ENCODE measurements at regions not wholly inside any gene's neighbourhood (a gene's known extent, or its start where the extent isn't known, plus 50 kb on each side); places are given as distances from the start of the nearest gene placed in this dataset.
A peak's percentile ranks its signal among the peaks of the same experiment; 100 is the strongest.

- no peak for DNase-seq (ENCODE audit: low read depth in 2 of 2)
Observed at GRCh38 chr20:60837173-60837770, 414.8 kb upstream of the CDH4 start.

DNA sequence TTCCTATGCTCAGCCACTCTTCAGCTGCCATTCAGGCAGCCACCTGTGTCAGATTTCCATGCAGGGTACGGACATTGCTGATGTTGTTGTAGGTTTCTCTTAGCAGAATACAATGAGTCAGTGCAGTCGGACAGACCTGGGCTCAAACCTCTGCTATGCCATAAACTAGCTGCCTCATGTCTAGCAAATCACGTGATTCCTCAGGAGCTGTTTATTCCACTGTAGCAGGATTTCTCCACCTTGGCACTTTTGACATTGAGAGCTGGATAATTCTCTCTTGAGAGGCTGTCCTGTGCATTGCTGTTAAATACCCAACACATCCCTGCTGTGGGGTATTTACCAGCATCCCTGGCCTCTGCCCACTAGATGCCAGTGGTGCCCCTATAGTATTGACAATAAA lies 413.8 kb upstream of the CDH4 start:
- no peak for DNase-seq (ENCODE audit: low read depth in 2 of 2)

- no peak for DNase-seq (ENCODE audit: low read depth in 2 of 2)
Observed at GRCh38 chr20:60840971-60841370, 411.1 kb upstream of the CDH4 start.

DNA sequence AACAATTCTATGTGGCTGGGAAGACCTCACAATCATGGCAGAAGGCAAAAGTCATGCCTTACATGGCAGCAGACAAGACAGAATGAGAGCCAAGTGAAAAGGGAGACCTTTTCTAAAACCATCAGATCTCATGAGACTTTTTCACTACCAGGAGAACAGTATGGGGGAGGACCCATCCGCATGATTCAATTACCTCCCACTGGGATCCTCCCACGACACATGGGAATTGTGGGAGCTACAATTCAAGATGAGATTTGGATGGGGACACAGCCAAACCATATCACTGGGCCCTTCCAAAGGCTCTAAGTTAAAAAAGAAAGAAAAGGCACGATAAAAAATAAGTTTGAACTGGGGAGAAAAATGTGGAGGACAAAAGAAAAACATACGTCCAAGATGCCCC lies 406.9 kb upstream of the CDH4 start:
- DNase-seq (ENCODE audit: low read depth in 2 of 2), result no peak

DNA sequence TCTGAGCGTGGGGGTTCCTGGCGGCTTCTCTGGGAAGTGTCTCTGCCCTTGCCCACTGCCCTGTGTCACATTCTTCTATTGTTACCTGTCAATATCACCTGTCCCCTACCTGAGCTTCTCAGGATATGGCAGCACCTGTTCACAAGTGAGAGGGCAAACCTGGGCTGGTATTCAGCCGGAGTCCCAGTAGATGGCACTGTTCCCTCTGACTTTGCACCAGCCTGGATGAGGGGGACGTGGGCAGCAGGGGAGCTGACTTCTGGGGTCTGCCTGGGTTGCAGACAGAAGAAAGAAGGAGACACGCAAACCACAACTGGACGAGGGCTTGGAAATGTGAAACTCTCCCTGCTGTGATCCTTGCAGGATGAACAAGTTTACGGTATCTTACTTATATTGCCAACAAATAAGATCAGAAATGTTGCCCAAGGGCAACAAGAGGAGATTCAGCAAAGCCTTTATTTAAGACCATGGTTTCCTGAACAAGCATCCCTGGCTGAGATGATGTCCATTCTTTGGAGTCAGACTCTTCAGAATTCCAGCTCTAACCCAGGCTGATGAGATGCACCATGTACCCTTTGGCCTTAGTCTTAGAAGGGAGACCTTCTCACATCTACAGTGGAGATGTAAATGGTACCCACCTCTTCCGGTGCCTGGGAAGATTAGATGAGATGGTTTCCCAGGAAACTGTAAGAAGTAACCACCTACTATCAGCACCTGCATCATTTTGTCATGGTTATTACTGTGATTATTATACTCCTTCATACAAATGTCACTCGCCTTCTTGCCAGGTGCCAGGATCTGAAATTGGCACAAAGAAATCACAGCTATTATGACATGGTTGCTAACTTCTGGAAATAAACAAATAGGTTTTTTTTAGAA lies 400.0 kb upstream of the CDH4 start:
- no peak for DNase-seq (ENCODE audit: low read depth in 2 of 2)

- peak; percentile 48 to 55 for DNase-seq (ENCODE audit: low read depth in 2 of 2)
Observed at GRCh38 chr20:60857708-60858107, 394.4 kb upstream of the CDH4 start.

DNA sequence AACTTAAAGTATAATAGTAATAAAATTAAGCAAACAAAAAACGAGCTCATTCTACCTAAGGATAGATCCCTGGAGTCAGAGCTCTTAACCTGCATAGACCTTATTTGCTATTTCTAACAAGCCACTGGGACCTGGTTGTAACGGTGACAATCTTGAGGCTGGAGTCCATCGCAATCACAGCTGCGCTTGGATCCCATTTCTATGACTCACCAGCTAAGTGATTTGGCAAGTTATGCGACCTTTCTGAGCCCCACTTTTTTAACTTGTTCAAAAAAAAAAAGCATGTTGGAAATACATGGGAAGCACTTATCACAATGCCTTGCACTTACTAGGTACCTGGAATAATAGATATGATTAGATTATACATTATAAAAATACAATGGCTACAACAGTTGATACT lies 389.5 kb upstream of the CDH4 start:
- DNase-seq (ENCODE audit: low read depth in 2 of 2), result no peak

GRCh38 chr20:60863548-60863947 lies 388.5 kb upstream of the CDH4 start:
- DNase-seq (ENCODE audit: low read depth in 2 of 2), result no peak

- DNase-seq (ENCODE audit: low read depth in 2 of 2), result no peak
Observed at GRCh38 chr20:60867589-60867988, 384.5 kb upstream of the CDH4 start.

- DNase-seq (ENCODE audit: low read depth in 2 of 2), result no peak
Observed at GRCh38 chr20:60868316-60868891, 383.7 kb upstream of the CDH4 start.

GRCh38 chr20:60869087-60869486 lies 383.0 kb upstream of the CDH4 start:
- DNase-seq (ENCODE audit: low read depth in 2 of 2), result no peak

GRCh38 chr20:60869625-60870024 lies 382.4 kb upstream of the CDH4 start:
- DNase-seq (ENCODE audit: low read depth in 2 of 2), result no peak

DNA sequence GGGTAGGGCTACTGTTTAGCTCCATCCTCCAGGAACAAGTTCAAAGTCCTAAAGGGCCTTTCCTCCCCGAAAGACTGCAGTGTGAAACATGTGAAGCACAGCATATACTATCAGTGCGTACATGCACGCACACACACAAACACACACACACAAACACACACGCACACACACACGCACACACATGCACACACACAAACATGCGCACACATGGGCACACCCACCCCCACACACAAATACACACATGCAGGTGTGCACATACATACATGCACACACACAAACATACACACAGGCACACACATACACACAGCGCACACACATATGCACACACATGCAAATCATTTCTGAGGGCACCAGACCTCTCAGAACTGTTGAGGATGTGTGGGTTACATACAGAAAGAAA lies 382.0 kb upstream of the CDH4 start:
- DNase-seq (ENCODE audit: low read depth in 2 of 2), result no peak

DNA sequence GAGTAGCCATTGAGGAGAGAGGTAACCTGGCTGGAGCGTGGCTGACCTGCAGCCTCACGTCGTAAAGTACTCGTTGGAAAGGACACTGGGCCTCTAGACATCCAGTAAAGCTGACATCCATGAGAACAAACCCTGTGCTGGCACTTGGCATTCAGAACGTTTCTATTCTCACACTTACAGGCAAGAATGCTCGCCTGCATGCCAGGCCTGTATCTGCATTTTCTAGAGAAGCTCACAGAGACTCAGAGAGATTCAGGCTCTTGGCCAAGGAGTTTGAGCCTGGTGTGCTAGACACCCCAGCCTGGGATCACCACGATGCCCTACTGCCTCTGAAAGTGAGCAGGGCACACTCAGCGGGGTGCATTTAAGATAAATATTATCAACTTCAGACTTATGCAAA lies 379.8 kb upstream of the CDH4 start:
- no peak for DNase-seq (ENCODE audit: low read depth in 2 of 2)

GRCh38 chr20:60877071-60877857 lies 374.8 kb upstream of the CDH4 start:
- DNase-seq (ENCODE audit: low read depth in 2 of 2), result no peak

GRCh38 chr20:60882836-60883235 lies 369.2 kb upstream of the CDH4 start:
- no peak for DNase-seq (ENCODE audit: low read depth in 2 of 2)

GRCh38 chr20:60883496-60883895 lies 368.6 kb upstream of the CDH4 start:
- DNase-seq (ENCODE audit: low read depth in 2 of 2), result no peak

DNA sequence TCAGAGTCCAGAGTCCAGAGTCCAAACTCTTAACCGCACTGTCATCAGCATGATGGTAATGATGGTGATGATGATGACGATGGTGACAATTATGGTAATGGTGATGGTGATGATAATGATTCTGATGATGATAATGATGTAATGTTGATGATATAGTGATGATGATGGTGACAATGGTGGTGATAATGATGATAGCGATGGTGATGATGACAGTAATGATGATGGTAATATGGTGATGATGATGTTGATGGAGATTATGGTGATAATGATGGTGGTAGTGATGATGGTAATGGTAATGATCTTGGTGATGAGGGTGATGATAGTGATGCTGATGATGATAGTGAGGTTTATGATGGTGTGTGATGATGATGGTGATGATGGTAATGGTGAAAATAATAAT lies 367.8 kb upstream of the CDH4 start:
- no peak for DNase-seq (ENCODE audit: low read depth in 2 of 2)

DNA sequence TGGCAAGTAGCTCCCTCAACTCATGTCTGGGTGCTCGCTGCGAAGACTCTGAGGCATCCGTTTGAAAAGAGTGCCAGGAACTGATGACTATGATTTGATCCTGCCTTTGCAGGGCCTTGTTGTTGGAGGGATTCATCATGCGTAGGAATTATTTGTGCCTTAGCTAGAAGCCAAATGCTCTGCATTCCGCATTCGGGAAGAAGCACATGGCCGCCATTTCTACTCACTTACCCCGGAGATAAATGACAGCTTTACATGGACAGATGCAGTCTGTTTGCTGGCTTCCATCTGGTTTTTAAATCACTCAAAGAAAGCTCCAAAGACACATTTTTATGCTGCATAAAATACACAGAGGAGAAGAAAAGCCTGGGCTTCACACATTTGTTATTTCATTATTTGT lies 363.3 kb upstream of the CDH4 start:
- no peak for DNase-seq (ENCODE audit: low read depth in 2 of 2)

DNA sequence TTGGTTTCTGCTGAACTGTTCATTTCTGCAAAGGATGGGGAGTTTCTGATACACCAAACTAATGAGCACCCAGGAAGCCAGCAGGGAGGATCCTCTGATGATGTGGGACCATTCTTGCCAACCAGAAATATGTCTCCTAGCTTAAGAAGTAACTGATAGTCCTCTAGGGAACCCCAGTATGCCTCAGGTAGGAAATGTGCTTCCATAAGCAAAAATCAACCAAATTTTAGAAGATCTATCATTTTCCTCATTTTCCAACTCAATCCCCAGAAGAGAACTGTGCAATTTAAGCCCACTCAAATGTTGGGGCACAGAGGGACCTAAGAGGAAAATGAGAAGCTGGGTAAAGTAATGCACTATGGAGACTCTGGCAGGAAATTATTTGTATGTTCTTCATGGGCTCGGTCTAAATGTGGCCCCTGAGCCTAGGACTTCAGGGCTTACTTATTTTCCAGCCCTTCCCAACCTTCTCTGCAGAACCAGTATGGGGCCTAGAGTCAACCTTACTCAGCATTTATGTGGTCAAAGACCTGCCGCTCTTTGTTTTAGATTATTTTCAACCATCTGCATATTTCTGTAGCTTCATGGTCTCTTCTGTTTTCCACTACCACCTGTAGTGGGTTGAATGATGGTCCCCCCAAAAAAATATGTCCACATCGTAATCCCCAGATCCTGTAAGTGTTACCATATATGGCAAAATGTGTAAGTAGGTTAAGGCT lies 359.8 kb upstream of the CDH4 start:
- no peak for DNase-seq (ENCODE audit: low read depth in 2 of 2)

- DNase-seq (ENCODE audit: low read depth in 2 of 2), result no peak
Observed at GRCh38 chr20:60894091-60894490, 358.0 kb upstream of the CDH4 start.
